ENCODE measurements at regions not wholly inside any gene's neighbourhood (a gene's known extent, or its start where the extent isn't known, plus 50 kb on each side); places are given as distances from the start of the nearest gene placed in this dataset.
A peak's percentile ranks its signal among the peaks of the same experiment; 100 is the strongest.

GRCh38 chr4:98203332-98204235, 57.6 kb upstream of the RAP1GDS1 start:
- Histone ChIP-seq H3K4me3 (no peak overlapping the region), H3K27ac (no peak overlapping the region), H3K9me3 (peaks cover 0 to 6% (median 0%) of the 10 kb centered on the region in 12 donors), H3K27me3 (no peaks in the 10 kb centered on the region), H3K4me1 (no peaks in the 10 kb centered on the region), H3K36me3 (no peaks in the 10 kb centered on the region)
- intact Hi-C loops (cut with DNase I), result no loop called here
- no peak for TF ChIP-seq POLR2A (IDR thresholded peaks at IDR 0.05)
- TF ChIP-seq CTCF (IDR thresholded peaks at IDR 0.05), result no peak
- ATAC-seq, result peak in 2 of 4 donors; percentile 61 to 67
- no peak for DNase-seq
- 51 to 69% (median 61%) methylated on average over 8 of the region's 8 CpGs for WGBS, 4 donors

- WGBS, 4 donors, result 67 to 77% (median 77%) methylated on average over 1 of the region's 1 CpG
- H3K27ac ChIP-seq, result no peak overlapping the region
- TF ChIP-seq POLR2A (IDR thresholded peaks at IDR 0.05) (no peak), CTCF (IDR thresholded peaks at IDR 0.05) (no peak)
Observed at GRCh38 chr4:98202907-98203306, 58.3 kb upstream of the RAP1GDS1 start.

GRCh38 chr4:98199247-98199646, 56.0 kb upstream of the STPG2 start:
- WGBS, 4 donors, result 67 to 73% (median 69%) methylated on average over 4 of the region's 4 CpGs
- intact Hi-C loops (cut with DNase I), result loop anchor here in 1 of 10 donors (2.0 kb wide), 1 partner anchor 56 kb away; the partner anchor contains the start of gene STPG2
- peak overlapping the region in 2 of 12 donors; percentile 4 to 26 for H3K27ac ChIP-seq
- H3K36me3 ChIP-seq, result no peaks in the 10 kb centered on the region
- no peaks in the 10 kb centered on the region for H3K4me1 ChIP-seq
- peak in 9 of 12 donors; percentile 3 to 37 (median 22) for TF ChIP-seq CTCF (IDR thresholded peaks at IDR 0.05)
- no peak for TF ChIP-seq POLR2A (IDR thresholded peaks at IDR 0.05)
- peak in 3 of 5 donors; percentile 10 to 55 (median 38) for DNase-seq
- H3K27me3 ChIP-seq, result no peaks in the 10 kb centered on the region
- H3K4me3 ChIP-seq, result no peak overlapping the region
- H3K9me3 ChIP-seq, result peaks cover 0 to 37% (median 9%) of the 10 kb centered on the region in 12 donors
- peak; percentile 55 to 91 (median 82) for ATAC-seq

More at GRCh38 chr4:98202907-98203306, 58.3 kb upstream of the RAP1GDS1 start:
- no peak overlapping the region for H3K4me3 ChIP-seq
- no peaks in the 10 kb centered on the region for H3K27me3 ChIP-seq
- intact Hi-C loops (cut with DNase I), result no loop called here
- H3K9me3 ChIP-seq, result peaks cover 0 to 11% (median 0%) of the 10 kb centered on the region in 12 donors
- ATAC-seq (no peak), DNase-seq (no peak)
- no peaks in the 10 kb centered on the region for H3K4me1 ChIP-seq
- H3K36me3 ChIP-seq, result no peaks in the 10 kb centered on the region

- no peaks in the 10 kb centered on the region for H3K27me3 ChIP-seq
Observed at GRCh38 chr4:98195005-98195404, 51.7 kb upstream of the STPG2 start.

More at GRCh38 chr4:98195005-98195404, 51.7 kb upstream of the STPG2 start:
- H3K4me3 ChIP-seq, result no peak overlapping the region
- no peaks in the 10 kb centered on the region for H3K36me3 ChIP-seq
- WGBS, 4 donors, result 88 to 96% (median 93%) methylated on average over 7 of the region's 7 CpGs
- no peaks in the 10 kb centered on the region for H3K4me1 ChIP-seq
- DNase-seq, result no peak
- no peak overlapping the region for H3K27ac ChIP-seq
- no peak for TF ChIP-seq POLR2A (IDR thresholded peaks at IDR 0.05)
- no peak for TF ChIP-seq CTCF (IDR thresholded peaks at IDR 0.05)
- peaks cover 0 to 57% (median 25%) of the 10 kb centered on the region in 12 donors for H3K9me3 ChIP-seq
- intact Hi-C loops (cut with DNase I), result no loop called here
- ATAC-seq, result no peak

Measured in heart left ventricle (tissue), 16 donors.